ENCODE measurements at regions not wholly inside any gene's neighbourhood (a gene's known extent, or its start where the extent isn't known, plus 50 kb on each side); places are given as distances from the start of the nearest gene placed in this dataset.

DNA sequence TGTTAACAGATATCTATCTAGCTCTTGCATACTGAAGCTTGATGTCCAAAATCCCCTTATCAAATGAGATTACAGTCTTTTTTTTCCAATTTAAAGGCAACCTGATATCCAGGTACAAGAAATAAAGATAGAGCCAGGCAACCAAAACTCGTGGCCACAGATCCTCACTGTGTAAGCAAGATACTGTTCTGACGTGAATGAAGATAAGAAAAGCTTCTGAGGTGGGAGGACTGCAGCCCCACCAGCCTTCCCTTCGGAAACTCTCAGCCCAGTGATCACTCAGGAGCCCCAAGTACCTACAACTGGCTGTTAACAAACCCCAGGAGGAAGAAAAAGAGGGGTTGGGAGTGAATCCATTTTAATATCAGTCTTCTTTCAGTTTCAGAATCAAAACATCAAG, 191.6 kb downstream of the EFNB2 start:
- H3K36me3 ChIP-seq, result no peaks in the 10 kb centered on the region
- H3K4me3 ChIP-seq, result peak overlapping the region in 1 of 2 donors; percentile 2
- intact Hi-C loops (cut with DNase I; ENCODE audit: low total_unique reads), result no loop called here
- no peak for TF ChIP-seq CTCF (IDR thresholded peaks at IDR 0.05)
- DNase-seq, result no peak
- no peaks in the 10 kb centered on the region for H3K27me3 ChIP-seq
- H3K4me1 ChIP-seq, result no peaks in the 10 kb centered on the region
- no peaks in the 10 kb centered on the region for H3K9me3 ChIP-seq
- H3K27ac ChIP-seq, result peak overlapping the region; percentile 43 to 66

GRCh38 chr13:106340249-106340648, 195.2 kb downstream of the EFNB2 start:
- TF ChIP-seq CTCF (IDR thresholded peaks at IDR 0.05) (no peak), POLR2A (IDR thresholded peaks at IDR 0.05) (no peak)
- H3K36me3 ChIP-seq, result no peaks in the 10 kb centered on the region
- no peaks in the 10 kb centered on the region for H3K4me1 ChIP-seq
- H3K27ac ChIP-seq, result no peak overlapping the region
- no peaks in the 10 kb centered on the region for H3K27me3 ChIP-seq
- intact Hi-C loops (cut with DNase I; ENCODE audit: low total_unique reads), result no loop called here
- no peak for DNase-seq
- no peaks in the 10 kb centered on the region for H3K9me3 ChIP-seq
- no peak overlapping the region for H3K4me3 ChIP-seq

- DNase-seq, result no peak
- no peaks in the 10 kb centered on the region for H3K9me3 ChIP-seq
- H3K4me3 ChIP-seq, result no peak overlapping the region
- intact Hi-C loops (cut with DNase I; ENCODE audit: low total_unique reads), result no loop called here
- H3K27ac ChIP-seq, result no peak overlapping the region
- no peaks in the 10 kb centered on the region for H3K4me1 ChIP-seq
- TF ChIP-seq CTCF (IDR thresholded peaks at IDR 0.05) (no peak), POLR2A (IDR thresholded peaks at IDR 0.05) (no peak)
- H3K36me3 ChIP-seq, result no peaks in the 10 kb centered on the region
- H3K27me3 ChIP-seq, result no peaks in the 10 kb centered on the region
Observed at GRCh38 chr13:106337096-106337850, 198.2 kb downstream of the EFNB2 start.

DNA sequence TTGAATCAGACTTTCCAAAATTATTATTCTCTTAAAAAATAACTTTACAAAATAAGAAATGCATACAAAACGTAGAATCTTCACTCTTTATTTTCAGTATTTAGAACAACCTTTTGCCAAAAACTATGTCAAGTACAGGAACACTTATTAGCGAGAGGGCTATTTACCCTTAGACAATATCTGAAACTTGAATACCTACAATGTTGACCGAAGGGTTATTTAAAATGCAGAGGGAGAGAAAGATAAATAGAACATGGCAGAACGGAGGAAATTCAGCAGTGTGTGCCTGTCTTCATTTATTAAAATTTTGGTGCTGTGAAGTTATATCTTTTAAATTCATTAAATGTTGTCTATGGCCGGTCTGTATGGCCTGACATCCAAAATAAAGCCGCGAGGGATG, 198.8 kb downstream of the EFNB2 start:
- intact Hi-C loops (cut with DNase I; ENCODE audit: low total_unique reads), result no loop called here
- DNase-seq, result no peak
- Histone ChIP-seq H3K27me3 (no peaks in the 10 kb centered on the region), H3K9me3 (no peaks in the 10 kb centered on the region), H3K36me3 (no peaks in the 10 kb centered on the region), H3K27ac (no peak overlapping the region), H3K4me3 (no peak overlapping the region), H3K4me1 (no peaks in the 10 kb centered on the region)
- TF ChIP-seq CTCF (IDR thresholded peaks at IDR 0.05), result no peak
- TF ChIP-seq POLR2A (IDR thresholded peaks at IDR 0.05), result no peak

- Histone ChIP-seq H3K9me3 (no peaks in the 10 kb centered on the region), H3K27me3 (no peaks in the 10 kb centered on the region), H3K4me1 (no peaks in the 10 kb centered on the region), H3K36me3 (no peaks in the 10 kb centered on the region), H3K4me3 (no peak overlapping the region), H3K27ac (no peak overlapping the region)
- intact Hi-C loops (cut with DNase I; ENCODE audit: low total_unique reads), result no loop called here
- no peak for DNase-seq
- no peak for TF ChIP-seq POLR2A (IDR thresholded peaks at IDR 0.05)
- TF ChIP-seq CTCF (IDR thresholded peaks at IDR 0.05), result no peak
Observed at GRCh38 chr13:106332621-106333020, 202.8 kb downstream of the EFNB2 start.
